Activated CD4-positive, alpha-beta memory T cell treated with anti-CD3 and anti-CD28 coated beads, Interleukin-2, amount 10 ng/mL, durations not matched to agents 7 days and 5 days (primary cell): ENCODE measurements at regions not wholly inside any gene's neighbourhood (a gene's known extent, or its start where the extent isn't known, plus 50 kb on each side); places are given as distances from the start of the nearest gene placed in this dataset.
"Not testable (repeated sequence)": the region's sequence is repeated elsewhere in the genome, so short reads cannot be mapped to it uniquely, and the experiment has no call there.

Source experiments
- CTCF ChIA-PET: fragments of 350-600 bp; sonication (Branson Sonifier 250); formaldehyde crosslinking; loops from one replicate; lab custom pipeline; 2021; ENCODE audit warnings: antibody characterized with exemption, inconsistent platforms; lab: Charles Lee
- POLR2A ChIA-PET: fragments of 350-600 bp; sonication (Branson Sonifier 250); formaldehyde crosslinking; loops from one replicate; lab custom pipeline; 2021; ENCODE audit warnings: antibody characterized with exemption; lab: Charles Lee
- DNase-seq: peaks from one replicate; pipeline ENCODE4 v3.0.0-alpha.2; 2020
- H3K27ac Mint-ChIP-seq: one replicate; pipeline ENCODE4 v1.8.0; 2021; ENCODE audit warnings: mild to moderate bottlenecking, mixed read lengths
- H3K27me3 Mint-ChIP-seq: one replicate; pipeline ENCODE4 v1.8.0; 2021; ENCODE audit warnings: mixed read lengths
- H3K36me3 Mint-ChIP-seq: one replicate; pipeline ENCODE4 v1.8.0; 2021; ENCODE audit warnings: low read depth, mixed read lengths
- H3K4me1 Mint-ChIP-seq: one replicate; pipeline ENCODE4 v1.8.0; 2021; ENCODE audit warnings: mixed read lengths
- H3K4me3 Mint-ChIP-seq: one replicate; pipeline ENCODE4 v1.8.0; 2021; ENCODE audit warnings: mild to moderate bottlenecking, mixed read lengths
- H3K9me3 Mint-ChIP-seq: one replicate; pipeline ENCODE4 v1.8.0; 2021; ENCODE audit warnings: mixed read lengths

DNA sequence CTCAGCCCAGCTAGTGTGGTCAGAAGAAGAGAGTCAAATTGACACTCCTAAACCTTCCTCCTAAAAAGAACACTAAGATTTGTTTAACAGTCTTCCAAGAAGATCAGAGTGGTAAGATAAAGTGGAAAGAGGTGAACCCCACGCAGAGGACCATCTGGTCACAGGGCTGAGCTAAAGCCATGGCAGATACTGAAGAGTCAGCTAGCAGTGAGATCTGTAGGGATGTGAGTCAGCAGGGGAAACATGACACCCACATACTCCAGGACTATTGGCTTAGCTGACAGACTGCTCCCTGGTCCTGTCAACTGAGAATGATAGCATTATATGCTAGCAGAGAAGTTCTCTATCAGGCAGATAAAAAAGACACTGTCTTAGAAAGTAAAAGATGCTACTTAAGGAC, 269.4 kb upstream of the ALG10 start:
- no peak for DNase-seq
- Mint-ChIP-seq H3K27ac (no peak overlapping the region), H3K4me3 (no peak overlapping the region), H3K36me3 (no peaks in the 10 kb centered on the region), H3K27me3 (no peaks in the 10 kb centered on the region), H3K4me1 (no peaks in the 10 kb centered on the region), H3K9me3 (peaks cover 4% of the 10 kb centered on the region)
- ChIA-PET CTCF (no interaction called here), POLR2A (no interaction called here)

DNA sequence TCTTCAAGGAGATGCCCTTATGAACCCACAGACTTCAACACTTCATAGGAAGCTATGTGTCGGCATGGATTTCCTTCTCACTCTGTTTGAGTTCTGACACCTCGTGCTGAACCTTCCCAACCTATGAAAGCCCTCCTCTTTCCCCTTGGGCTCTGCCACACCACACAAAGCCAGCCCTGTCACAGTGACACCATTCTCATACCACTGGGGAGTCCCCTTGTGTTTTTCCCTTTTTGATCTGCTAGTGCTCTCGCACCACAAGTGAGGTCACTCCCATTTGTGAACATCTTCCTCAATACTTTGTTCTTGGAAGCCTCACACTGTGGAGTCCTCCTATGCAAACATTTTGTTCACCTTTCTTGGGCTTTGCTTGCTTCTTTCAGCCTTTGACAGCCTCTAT, 264.6 kb upstream of the ALG10 start:
- ChIA-PET CTCF (no interaction called here), POLR2A (no interaction called here)
- Mint-ChIP-seq H3K4me1 (no peaks in the 10 kb centered on the region), H3K36me3 (no peaks in the 10 kb centered on the region), H3K27ac (no peak overlapping the region), H3K4me3 (no peak overlapping the region), H3K27me3 (no peaks in the 10 kb centered on the region), H3K9me3 (peaks cover 7% of the 10 kb centered on the region)
- DNase-seq = no peak

DNA sequence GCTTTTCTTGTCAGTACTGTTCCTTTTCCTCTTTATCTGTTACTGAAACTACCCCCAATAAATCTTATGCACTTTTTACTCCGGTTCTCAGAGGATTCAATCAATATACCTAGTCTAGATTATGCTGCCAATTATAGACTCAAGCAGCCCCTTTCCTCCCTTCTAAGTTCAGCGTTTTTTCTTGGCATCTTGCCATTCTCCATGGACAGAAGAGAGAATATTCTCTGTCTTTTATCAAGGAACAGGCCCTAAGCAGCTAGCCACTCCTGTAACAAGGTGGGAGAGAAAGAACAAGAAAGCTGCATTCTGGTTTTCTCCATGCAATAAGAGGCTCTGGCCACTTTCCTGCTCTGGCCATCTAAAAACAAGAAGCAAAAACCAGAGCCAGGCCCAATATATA, 263.0 kb upstream of the ALG10 start:
- ChIA-PET POLR2A (no interaction called here), CTCF (no interaction called here)
- no peaks in the 10 kb centered on the region for H3K36me3 Mint-ChIP-seq
- no peak overlapping the region for H3K4me3 Mint-ChIP-seq
- H3K4me1 Mint-ChIP-seq = no peaks in the 10 kb centered on the region
- peaks cover 7% of the 10 kb centered on the region for H3K9me3 Mint-ChIP-seq
- no peak for DNase-seq
- no peak overlapping the region for H3K27ac Mint-ChIP-seq
- no peaks in the 10 kb centered on the region for H3K27me3 Mint-ChIP-seq

DNA sequence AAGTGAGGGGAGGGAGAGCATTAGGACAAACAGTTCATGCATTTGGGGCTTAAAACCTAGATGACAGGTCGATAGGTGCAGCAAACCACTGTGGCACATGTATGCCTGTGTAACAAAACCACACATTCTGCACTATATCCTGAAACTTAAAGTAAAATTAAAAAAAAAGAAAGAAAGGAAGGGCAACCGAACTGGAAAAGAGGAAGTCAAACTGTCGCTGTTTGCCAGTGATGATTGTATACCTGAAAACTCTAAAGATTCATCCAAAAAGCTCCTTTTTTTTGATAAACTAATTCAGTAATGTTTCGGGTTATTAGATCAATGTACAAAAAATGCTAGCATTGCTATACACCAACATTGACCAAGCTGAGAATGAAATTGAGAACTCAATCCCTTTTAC, 259.0 kb upstream of the ALG10 start:
- H3K9me3 Mint-ChIP-seq = peaks cover 4% of the 10 kb centered on the region
- no peak for DNase-seq
- no peak overlapping the region for H3K4me3 Mint-ChIP-seq
- no peak overlapping the region for H3K27ac Mint-ChIP-seq
- ChIA-PET POLR2A (no interaction called here), CTCF (no interaction called here)
- H3K27me3 Mint-ChIP-seq = no peaks in the 10 kb centered on the region
- H3K36me3 Mint-ChIP-seq = no peaks in the 10 kb centered on the region
- H3K4me1 Mint-ChIP-seq = no peaks in the 10 kb centered on the region

DNA sequence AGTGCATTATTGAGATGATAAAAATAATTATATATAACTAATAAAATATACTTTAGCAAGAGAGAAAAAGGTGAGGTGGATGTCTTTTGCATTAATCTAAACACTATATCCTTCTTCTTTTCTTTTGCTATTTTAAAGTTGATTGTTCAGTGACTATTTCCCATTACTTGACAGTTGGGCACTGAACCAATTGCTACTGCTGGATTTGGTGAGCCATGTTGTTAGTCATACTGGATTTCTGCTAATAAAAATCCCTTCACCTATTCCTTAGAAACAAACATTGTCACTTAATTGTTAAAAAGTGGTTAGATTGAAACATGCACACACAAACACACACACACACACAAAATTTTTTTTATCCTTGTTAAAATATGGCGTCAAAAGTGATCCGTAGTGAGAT, 251.6 kb upstream of the ALG10 start:
- Mint-ChIP-seq H3K4me1 (no peaks in the 10 kb centered on the region), H3K4me3 (no peak overlapping the region), H3K36me3 (no peaks in the 10 kb centered on the region), H3K27me3 (no peaks in the 10 kb centered on the region), H3K9me3 (peaks cover 4% of the 10 kb centered on the region), H3K27ac (no peak overlapping the region)
- POLR2A ChIA-PET = no interaction called here
- CTCF ChIA-PET = no interaction called here
- DNase-seq = no peak

DNA sequence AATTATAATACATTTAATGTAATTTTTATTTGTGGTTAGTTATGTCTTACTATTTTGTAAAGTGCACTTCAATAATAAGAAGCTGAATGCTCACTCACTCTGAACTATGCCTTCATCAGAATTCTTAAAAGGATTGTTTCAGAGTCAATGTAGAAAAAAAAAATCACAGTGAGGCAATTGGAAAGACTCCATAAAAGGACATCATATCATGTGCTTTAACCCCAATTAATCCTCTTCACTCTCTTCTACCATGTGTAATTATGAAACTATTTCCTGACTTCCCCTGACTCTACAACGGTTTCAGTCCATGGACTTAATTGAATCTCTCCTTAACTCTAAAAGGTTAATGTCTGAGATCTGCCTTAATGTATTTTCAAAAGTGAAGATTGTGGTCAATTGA, 250.4 kb upstream of the ALG10 start:
- Mint-ChIP-seq H3K9me3 (peaks cover 4% of the 10 kb centered on the region), H3K4me3 (no peak overlapping the region), H3K27me3 (no peaks in the 10 kb centered on the region), H3K36me3 (no peaks in the 10 kb centered on the region), H3K4me1 (no peaks in the 10 kb centered on the region), H3K27ac (no peak overlapping the region)
- CTCF ChIA-PET = no interaction called here
- DNase-seq = no peak
- POLR2A ChIA-PET = no interaction called here

DNA sequence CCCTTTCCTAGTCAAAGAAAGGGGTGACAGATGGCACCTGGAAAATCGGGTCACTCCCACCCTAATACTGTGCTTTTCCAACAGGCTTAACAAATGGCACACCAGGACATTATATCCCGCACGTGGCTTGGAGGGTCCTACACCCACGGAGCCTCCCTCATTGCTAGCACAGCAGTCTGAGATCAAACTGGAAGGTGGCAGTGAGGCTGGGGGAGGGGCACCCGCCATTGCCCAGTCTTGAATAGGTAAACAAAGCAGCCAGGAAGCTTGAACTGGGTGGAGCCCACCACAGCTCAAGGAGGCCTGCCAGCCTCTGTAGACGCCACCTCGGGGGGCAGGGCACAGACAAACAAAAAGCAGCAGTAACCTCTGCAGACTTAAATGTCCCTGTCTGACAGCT, 249.2 kb upstream of the ALG10 start:
- DNase-seq, H3K4me1 Mint-ChIP-seq, H3K36me3 Mint-ChIP-seq, CTCF ChIA-PET, POLR2A ChIA-PET, H3K9me3 Mint-ChIP-seq, H3K4me3 Mint-ChIP-seq, H3K27ac Mint-ChIP-seq, H3K27me3 Mint-ChIP-seq: not testable (repeated sequence)

DNA sequence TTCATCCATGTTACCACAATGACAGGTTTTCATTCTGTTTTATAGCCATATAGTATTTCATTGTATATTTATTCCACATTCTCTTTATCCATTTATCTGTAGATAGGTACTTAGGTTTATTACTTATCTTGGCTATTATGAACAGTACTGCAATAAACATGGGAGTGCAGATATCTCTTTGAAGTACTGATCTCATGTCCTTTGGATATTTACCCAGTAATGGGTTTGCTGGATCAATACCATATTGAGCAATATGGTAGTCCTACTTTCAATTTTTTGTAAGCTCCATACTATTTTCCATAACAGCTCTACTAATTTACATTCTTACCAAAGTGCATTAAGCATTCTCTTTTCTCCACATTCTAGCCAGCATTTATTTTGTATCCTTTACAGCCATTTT, 235.8 kb upstream of the ALG10 start:
- Mint-ChIP-seq H3K27ac (no peak overlapping the region), H3K9me3 (no peaks in the 10 kb centered on the region), H3K4me1 (no peaks in the 10 kb centered on the region), H3K4me3 (no peak overlapping the region), H3K36me3 (no peaks in the 10 kb centered on the region), H3K27me3 (no peaks in the 10 kb centered on the region)
- DNase-seq = no peak
- CTCF ChIA-PET = no interaction called here
- POLR2A ChIA-PET = no interaction called here

DNA sequence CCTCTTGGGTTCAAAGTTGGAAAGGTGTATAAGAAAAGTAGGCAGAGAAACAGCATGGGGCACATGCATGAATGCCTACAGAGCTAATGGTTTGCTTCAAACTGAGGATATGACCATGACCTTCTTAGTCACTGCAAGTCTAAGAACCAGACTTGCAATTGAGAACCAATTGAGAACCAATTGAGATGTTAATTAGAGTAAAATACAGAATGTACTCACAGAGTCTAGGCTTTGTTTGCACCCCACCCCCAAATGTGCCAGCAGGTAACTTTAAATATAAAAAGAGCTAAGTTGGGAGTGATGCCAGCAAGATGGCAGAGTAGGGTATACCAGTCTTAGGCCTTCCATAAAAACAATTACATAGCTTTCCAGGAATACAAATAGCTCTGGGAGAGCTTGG, 227.3 kb upstream of the ALG10 start:
- Mint-ChIP-seq H3K36me3 (no peaks in the 10 kb centered on the region), H3K4me1 (no peaks in the 10 kb centered on the region), H3K27me3 (no peaks in the 10 kb centered on the region), H3K27ac (no peak overlapping the region), H3K4me3 (no peak overlapping the region), H3K9me3 (peaks cover 9% of the 10 kb centered on the region)
- no peak for DNase-seq
- ChIA-PET CTCF (no interaction called here), POLR2A (no interaction called here)

DNA sequence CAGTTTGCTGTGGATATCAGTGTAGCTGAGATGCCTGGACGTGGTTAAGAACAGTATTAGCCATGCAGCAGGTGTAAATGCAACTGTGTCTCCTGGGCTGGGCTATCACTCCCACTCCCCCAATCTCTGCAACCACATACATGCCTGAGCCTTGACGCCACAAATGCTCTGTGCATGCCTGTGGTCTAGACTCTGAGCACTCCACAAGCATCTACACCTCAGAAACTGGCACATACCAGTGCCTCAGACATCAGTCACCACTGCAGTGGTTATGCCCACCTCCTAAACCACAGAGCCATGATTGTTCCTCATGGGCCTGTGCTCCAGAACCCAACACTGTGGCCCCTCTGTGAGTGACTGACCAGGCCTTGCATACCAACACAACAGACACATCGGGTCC, 226.8 kb upstream of the ALG10 start:
- no peak overlapping the region for H3K27ac Mint-ChIP-seq
- no peak overlapping the region for H3K4me3 Mint-ChIP-seq
- no peak for DNase-seq
- peaks cover 11% of the 10 kb centered on the region for H3K9me3 Mint-ChIP-seq
- no peaks in the 10 kb centered on the region for H3K36me3 Mint-ChIP-seq
- H3K27me3 Mint-ChIP-seq = no peaks in the 10 kb centered on the region
- no peaks in the 10 kb centered on the region for H3K4me1 Mint-ChIP-seq
- ChIA-PET CTCF (no interaction called here), POLR2A (no interaction called here)

DNA sequence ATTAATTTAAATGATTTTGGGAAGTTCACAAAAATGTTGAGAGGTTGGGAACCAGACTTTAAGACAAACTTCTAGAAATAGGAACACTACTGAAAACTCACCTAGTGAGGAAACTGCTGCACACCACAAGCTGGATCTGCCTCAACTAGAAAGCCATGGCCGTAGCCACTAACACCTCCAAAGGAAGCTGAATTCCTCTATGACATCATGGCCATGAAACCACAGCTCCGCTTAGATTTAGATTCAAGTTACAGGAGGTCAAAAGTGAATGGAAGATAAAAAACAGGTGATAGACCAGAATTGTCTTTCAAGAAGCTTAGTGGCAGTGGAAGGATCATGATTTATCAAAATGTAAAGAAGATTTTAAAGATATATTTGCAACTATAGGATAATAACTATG, 208.8 kb upstream of the ALG10 start:
- CTCF ChIA-PET = no interaction called here

DNA sequence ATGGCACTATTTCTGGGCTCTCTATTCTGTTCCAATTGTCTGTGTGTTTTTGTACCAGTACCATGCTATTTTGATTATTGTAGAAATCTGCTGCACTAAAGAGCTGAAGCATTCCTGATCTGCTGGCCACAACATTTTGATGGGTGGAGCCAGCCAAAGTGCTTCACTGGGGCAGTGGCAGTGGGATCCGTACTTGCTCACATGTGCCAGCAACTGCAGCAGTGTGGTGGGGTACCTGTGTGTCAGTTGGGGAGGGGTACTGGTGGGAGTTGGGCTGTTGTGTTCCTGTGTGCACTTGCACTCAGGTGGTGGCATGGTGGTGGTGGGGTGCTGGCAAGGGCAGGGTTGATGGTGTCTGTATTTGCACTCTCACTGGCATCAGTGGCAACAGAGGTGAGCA, 204.6 kb upstream of the ALG10 start:
- ChIA-PET CTCF (no interaction called here), POLR2A (no interaction called here)
- no peaks in the 10 kb centered on the region for H3K36me3 Mint-ChIP-seq
- H3K9me3 Mint-ChIP-seq = peaks cover 18% of the 10 kb centered on the region
- H3K27ac Mint-ChIP-seq = no peak overlapping the region
- no peaks in the 10 kb centered on the region for H3K4me1 Mint-ChIP-seq
- DNase-seq = no peak
- no peaks in the 10 kb centered on the region for H3K27me3 Mint-ChIP-seq
- H3K4me3 Mint-ChIP-seq = no peak overlapping the region

More for the DNA sequence above, 208.8 kb upstream of the ALG10 start:
- no peak overlapping the region for H3K4me3 Mint-ChIP-seq
- no peaks in the 10 kb centered on the region for H3K27me3 Mint-ChIP-seq
- H3K36me3 Mint-ChIP-seq = no peaks in the 10 kb centered on the region
- DNase-seq = no peak
- H3K4me1 Mint-ChIP-seq = no peaks in the 10 kb centered on the region
- POLR2A ChIA-PET = no interaction called here
- no peak overlapping the region for H3K27ac Mint-ChIP-seq
- peaks cover 15% of the 10 kb centered on the region for H3K9me3 Mint-ChIP-seq

DNA sequence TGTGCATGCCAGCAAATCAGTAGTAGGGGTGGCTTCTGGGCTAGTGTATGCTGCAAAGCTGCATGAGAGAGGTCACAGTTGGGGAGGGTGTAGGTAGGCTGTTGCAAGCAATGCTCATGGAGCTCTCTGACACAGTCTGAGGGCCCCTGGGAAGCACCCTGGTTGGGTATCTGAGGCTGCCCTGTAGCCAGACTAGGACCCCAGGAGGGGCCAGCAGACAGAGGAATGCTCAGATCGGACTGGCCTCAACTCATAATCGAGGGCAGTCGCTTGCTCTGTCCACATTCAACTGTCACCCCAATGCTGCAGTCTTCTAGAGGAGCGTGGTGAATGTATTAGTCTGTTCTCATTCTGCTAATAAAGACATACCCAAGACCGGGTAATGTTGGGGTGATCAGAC, 204.0 kb upstream of the ALG10 start:
- Mint-ChIP-seq H3K4me1 (no peaks in the 10 kb centered on the region), H3K9me3 (peaks cover 18% of the 10 kb centered on the region), H3K4me3 (no peak overlapping the region), H3K36me3 (no peaks in the 10 kb centered on the region), H3K27ac (no peak overlapping the region), H3K27me3 (no peaks in the 10 kb centered on the region)
- POLR2A ChIA-PET = no interaction called here
- no peak for DNase-seq
- CTCF ChIA-PET = no interaction called here

DNA sequence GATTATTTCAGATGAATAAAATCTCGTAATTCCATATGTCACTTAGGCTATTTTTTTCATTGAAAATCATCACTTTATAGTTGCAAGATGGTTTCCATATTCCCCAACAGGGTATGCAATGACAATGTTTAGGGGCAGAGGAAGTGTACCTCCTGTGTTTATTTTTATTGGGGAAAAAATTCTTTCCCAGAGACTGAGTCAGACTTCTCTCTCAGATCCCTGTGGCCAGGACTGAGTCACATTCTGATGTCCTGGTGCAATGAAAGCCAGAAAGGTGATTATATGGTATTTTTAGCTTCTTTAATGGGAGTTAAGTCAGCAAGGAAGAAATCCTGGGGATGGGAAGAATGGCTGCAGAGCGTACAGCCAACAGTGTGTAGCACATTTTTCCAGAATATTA, 196.9 kb upstream of the ALG10 start:
- DNase-seq = no peak
- POLR2A ChIA-PET = no interaction called here
- peaks cover 4% of the 10 kb centered on the region for H3K9me3 Mint-ChIP-seq

More for the DNA sequence above, 196.9 kb upstream of the ALG10 start:
- H3K27me3 Mint-ChIP-seq = no peaks in the 10 kb centered on the region
- CTCF ChIA-PET = no interaction called here
- H3K4me3 Mint-ChIP-seq = no peak overlapping the region
- no peaks in the 10 kb centered on the region for H3K4me1 Mint-ChIP-seq
- no peaks in the 10 kb centered on the region for H3K36me3 Mint-ChIP-seq
- H3K27ac Mint-ChIP-seq = no peak overlapping the region
